ENCODE measurements at regions not wholly inside any gene's neighbourhood (a gene's known extent, or its start where the extent isn't known, plus 50 kb on each side); places are given as distances from the start of the nearest gene placed in this dataset.

DNA sequence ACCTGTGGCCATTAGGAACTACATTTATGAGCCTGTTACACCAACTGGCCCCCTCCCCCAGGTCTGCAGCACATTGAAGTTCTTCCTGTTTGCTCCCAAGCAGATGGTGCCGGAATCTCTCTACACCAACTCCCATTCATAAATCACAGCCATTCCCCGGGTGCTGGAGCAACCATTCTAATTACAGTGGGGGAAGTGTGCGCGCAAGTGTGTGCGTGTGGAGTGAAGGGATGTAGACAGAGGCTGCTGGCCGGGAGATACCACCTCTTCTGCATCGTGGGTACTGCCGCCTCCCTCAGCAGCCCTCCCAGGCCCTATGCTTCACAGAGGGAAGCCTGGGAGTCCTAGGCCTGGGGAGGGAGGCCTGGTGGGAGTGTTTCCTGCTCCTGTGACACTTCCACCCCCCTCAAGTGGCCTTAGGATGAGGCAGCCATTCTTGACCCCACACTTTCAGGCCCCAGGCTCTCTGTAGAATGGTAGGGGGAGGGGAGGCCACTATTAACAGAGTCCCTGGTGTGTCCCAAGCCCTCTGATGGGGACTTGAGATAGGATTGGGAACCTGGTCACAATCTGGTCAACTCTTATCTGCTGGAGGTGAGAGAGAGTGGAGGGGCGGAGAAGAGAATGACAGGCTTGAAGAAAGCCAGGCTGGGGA lies 69.1 kb downstream of the MAGEF1 start:
- intact Hi-C loops (cut with micrococcal nuclease) = no loop called here
- no peak overlapping the region for H3K14ac ChIP-seq (replicated peaks; ENCODE audit: low read depth, low read length)

More for the DNA sequence above, 69.1 kb downstream of the MAGEF1 start:
- Histone ChIP-seq H3K27me3 (ENCODE audit: control insufficient read depth, insufficient read depth, low read length) (peaks cover 46% of the 10 kb centered on the region), H3K9me3 (ENCODE audit: control insufficient read depth, insufficient read depth, low read length) (no peaks in the 10 kb centered on the region), H4K5ac (ENCODE audit: low read depth, low read length) (no peak overlapping the region), H2BK120ac (ENCODE audit: low read depth, low read length) (no peak overlapping the region), H2BK20ac (ENCODE audit: low read depth, low read length) (no peak overlapping the region), H2AK5ac (ENCODE audit: low read depth, low read length) (no peak overlapping the region), H4K20me1 (ENCODE audit: insufficient read depth, low read length) (no peaks in the 10 kb centered on the region), H3K4ac (ENCODE audit: low read depth, low read length) (no peak overlapping the region), H3K9ac (ENCODE audit: low read depth, low read length) (no peak overlapping the region), H3K23ac (ENCODE audit: low read depth, low read length) (no peak overlapping the region), H3K79me1 (ENCODE audit: low read depth in 1 of 2, low read length in 2 of 2) (no peaks in the 10 kb centered on the region), H2BK15ac (ENCODE audit: low read depth, low read length) (no peak overlapping the region), H2AFZ (replicated peaks; ENCODE audit: low read length, poor library complexity) (no peak overlapping the region), H4K91ac (ENCODE audit: insufficient read depth, low read depth, low read length) (no peak overlapping the region), H4K8ac (ENCODE audit: low read depth in 2 of 2, low read length in 2 of 2) (no peak overlapping the region), H3K27ac (ENCODE audit: insufficient read depth, low read length) (no peak overlapping the region), H2AK9ac (replicated peaks; ENCODE audit: low read depth, low read length, poor library complexity) (no peak overlapping the region), H3K18ac (ENCODE audit: low read depth, low read length) (no peak overlapping the region), H3K4me3 (ENCODE audit: insufficient read depth, low read depth, low read length) (no peak overlapping the region), H3K36me3 (ENCODE audit: control insufficient read depth, insufficient read depth, low read length) (no peaks in the 10 kb centered on the region), H2BK5ac (ENCODE audit: low read depth, low read length, poor library complexity, severe bottlenecking) (no peak overlapping the region), H3K9me1 (ENCODE audit: insufficient read depth, low read length) (peaks cover 4% of the 10 kb centered on the region; the same call in 1 of the 2 replicates), H3K4me1 (ENCODE audit: control insufficient read depth, insufficient read depth, low read length) (no peaks in the 10 kb centered on the region; the same call in 1 of the 2 replicates), H3K4me2 (ENCODE audit: low read depth, low read length) (no peak overlapping the region), H3K56ac (ENCODE audit: extremely low read depth, insufficient read depth, low read length) (no peak overlapping the region)
- dilution Hi-C loops (cut with HindIII; ENCODE audit: low sequenced_read_pairs, unreplicated experiment) = no loop called here
- ChIA-PET CTCF (interaction anchor here (0.5 kb wide), 1 partner anchor 84 kb away, joined by 3 read pairs; no protein-coding TSS in a partner anchor), POLR2A (ENCODE audit: unreplicated experiment) (no interaction called here)
- TF ChIP-seq, protein P1, sequence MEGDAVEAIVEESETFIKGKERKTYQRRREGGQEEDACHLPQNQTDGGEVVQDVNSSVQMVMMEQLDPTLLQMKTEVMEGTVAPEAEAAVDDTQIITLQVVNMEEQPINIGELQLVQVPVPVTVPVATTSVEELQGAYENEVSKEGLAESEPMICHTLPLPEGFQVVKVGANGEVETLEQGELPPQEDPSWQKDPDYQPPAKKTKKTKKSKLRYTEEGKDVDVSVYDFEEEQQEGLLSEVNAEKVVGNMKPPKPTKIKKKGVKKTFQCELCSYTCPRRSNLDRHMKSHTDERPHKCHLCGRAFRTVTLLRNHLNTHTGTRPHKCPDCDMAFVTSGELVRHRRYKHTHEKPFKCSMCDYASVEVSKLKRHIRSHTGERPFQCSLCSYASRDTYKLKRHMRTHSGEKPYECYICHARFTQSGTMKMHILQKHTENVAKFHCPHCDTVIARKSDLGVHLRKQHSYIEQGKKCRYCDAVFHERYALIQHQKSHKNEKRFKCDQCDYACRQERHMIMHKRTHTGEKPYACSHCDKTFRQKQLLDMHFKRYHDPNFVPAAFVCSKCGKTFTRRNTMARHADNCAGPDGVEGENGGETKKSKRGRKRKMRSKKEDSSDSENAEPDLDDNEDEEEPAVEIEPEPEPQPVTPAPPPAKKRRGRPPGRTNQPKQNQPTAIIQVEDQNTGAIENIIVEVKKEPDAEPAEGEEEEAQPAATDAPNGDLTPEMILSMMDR (conservative IDR thresholded peaks at IDR 0.05; ENCODE audit: low read depth, low read length) = no peak
- TF ChIP-seq CHD1 (IDR thresholded peaks at IDR 0.05; ENCODE audit: low read depth, low read length) = no peak
- no peak for TF ChIP-seq SMC3 (IDR thresholded peaks at IDR 0.05; ENCODE audit: low read depth, low read length)
- no peak for TF ChIP-seq BHLHE40 (IDR thresholded peaks at IDR 0.05; ENCODE audit: low read depth, low read length)
- no peak for TF ChIP-seq MAFK (IDR thresholded peaks at IDR 0.05; ENCODE audit: low read depth, low read length)
- no peak for TF ChIP-seq POLR2A (IDR thresholded peaks at IDR 0.05; ENCODE audit: low read depth, low read length)
- TF ChIP-seq MXI1 (IDR thresholded peaks at IDR 0.05; ENCODE audit: borderline replicate concordance, low read depth, low read length) = no peak
- no peak for TF ChIP-seq NFE2L2 (IDR thresholded peaks at IDR 0.05; ENCODE audit: low read depth, low read length)
- no peak for TF ChIP-seq RAD21 (IDR thresholded peaks at IDR 0.05; ENCODE audit: low read length)
- TF ChIP-seq, protein P2, sequence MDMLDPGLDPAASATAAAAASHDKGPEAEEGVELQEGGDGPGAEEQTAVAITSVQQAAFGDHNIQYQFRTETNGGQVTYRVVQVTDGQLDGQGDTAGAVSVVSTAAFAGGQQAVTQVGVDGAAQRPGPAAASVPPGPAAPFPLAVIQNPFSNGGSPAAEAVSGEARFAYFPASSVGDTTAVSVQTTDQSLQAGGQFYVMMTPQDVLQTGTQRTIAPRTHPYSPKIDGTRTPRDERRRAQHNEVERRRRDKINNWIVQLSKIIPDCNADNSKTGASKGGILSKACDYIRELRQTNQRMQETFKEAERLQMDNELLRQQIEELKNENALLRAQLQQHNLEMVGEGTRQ (IDR thresholded peaks at IDR 0.05; ENCODE audit: low read depth, low read length) = no peak
- TF ChIP-seq CEBPB (IDR thresholded peaks at IDR 0.05; ENCODE audit: low read depth, low read length) = no peak
- no peak for TF ChIP-seq RCOR1 (IDR thresholded peaks at IDR 0.05; ENCODE audit: insufficient replicate concordance, low read length)
- TF ChIP-seq, protein P3, sequence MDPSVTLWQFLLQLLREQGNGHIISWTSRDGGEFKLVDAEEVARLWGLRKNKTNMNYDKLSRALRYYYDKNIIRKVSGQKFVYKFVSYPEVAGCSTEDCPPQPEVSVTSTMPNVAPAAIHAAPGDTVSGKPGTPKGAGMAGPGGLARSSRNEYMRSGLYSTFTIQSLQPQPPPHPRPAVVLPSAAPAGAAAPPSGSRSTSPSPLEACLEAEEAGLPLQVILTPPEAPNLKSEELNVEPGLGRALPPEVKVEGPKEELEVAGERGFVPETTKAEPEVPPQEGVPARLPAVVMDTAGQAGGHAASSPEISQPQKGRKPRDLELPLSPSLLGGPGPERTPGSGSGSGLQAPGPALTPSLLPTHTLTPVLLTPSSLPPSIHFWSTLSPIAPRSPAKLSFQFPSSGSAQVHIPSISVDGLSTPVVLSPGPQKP (IDR thresholded peaks at IDR 0.05; ENCODE audit: borderline replicate concordance, low read depth, low read length) = no peak
- TF ChIP-seq FOS (IDR thresholded peaks at IDR 0.05; ENCODE audit: low read depth, low read length) = no peak
- no peak for TF ChIP-seq RFX5 (IDR thresholded peaks at IDR 0.05; ENCODE audit: low read depth, low read length)
- no CpG with 5 or more reads among the region's 9 CpGs for WGBS, 2 experiments (ENCODE audit: extremely low coverage in 2 of 2, insufficient read length in 1 of 2)
- BruUV-seq (replicated peaks) = no TSS peak
- DNase-seq (no peak), ATAC-seq (ENCODE audit: low read depth) (no peak)
- in situ Hi-C loops (cut with MboI; ENCODE audit: low sequenced_read_pairs) = no loop called here

Measured in IMR-90 (cell line).